Left lung (tissue), 4 donors: ENCODE measurements at regions not wholly inside any gene's neighbourhood (a gene's known extent, or its start where the extent isn't known, plus 50 kb on each side); places are given as distances from the start of the nearest gene placed in this dataset.
A peak's percentile ranks its signal among the peaks of the same experiment; 100 is the strongest.

ENCODE experiments used
- ATAC-seq: fragments of 200-7000 bp; cut with Tn5 transposase; one replicate; pipeline ENCODE4 v1.9.1; 2020; ENCODE audit warnings: moderate library complexity
- DNase-seq, 4 donors: peaks; one replicate each; pipeline ENCODE4 v3.0.0-alpha.2; 2013 to 2020
- H3K27ac ChIP-seq, 2 donors: fragments of 200-600 bp; sonication (generic) in 1 of 2; one replicate each; pipeline versions ENCODE4 v1.5.0 to v1.8.0; 2020 to 2021
- H3K27me3 ChIP-seq, 2 donors: fragments of 200-600 bp; sonication (generic) in 1 of 2; one replicate each; pipeline versions ENCODE4 v1.5.0 to v1.8.0; 2020 to 2021
- H3K36me3 ChIP-seq, 2 donors: fragments of 200-600 bp; sonication (generic) in 1 of 2; one replicate each; pipeline versions ENCODE4 v1.5.0 to v1.8.0; 2020 to 2021
- H3K4me1 ChIP-seq, 2 donors: fragments of 200-600 bp; one replicate each; pipeline ENCODE4 v1.8.0; 2021
- H3K4me3 ChIP-seq, 2 donors: fragments of 200-600 bp; sonication (generic) in 1 of 2; one replicate each; pipeline versions ENCODE4 v1.5.0 to v1.8.0; 2020 to 2021; ENCODE audit warnings: mild to moderate bottlenecking in 1 of 2
- H3K9me3 ChIP-seq, 2 donors: fragments of 200-600 bp; sonication (generic) in 1 of 2; one replicate each; pipeline versions ENCODE4 v1.5.0 to v1.8.0; 2020 to 2021
- intact Hi-C, 2 donors: fragments of 100-400 bp; cut with DNase I; formaldehyde crosslinking; loops; one replicate each; pipeline versions ENCODE4 v1.11.2 to v1.14.2; 2022
- TF ChIP-seq, protein P1 (sequence below), 2 donors: fragments of 200-600 bp; sonication (generic) in 1 of 2; IDR thresholded peaks; one replicate each; pipeline versions ENCODE4 v1.5.0 to v1.8.0; 2021; ENCODE audit warnings: antibody characterized with exemption in 2 of 2
- donor health status: DM: no; HTN: yes; CAD: no.
- donor health status: DM: no; HTN: no; CAD: no.

DNA sequence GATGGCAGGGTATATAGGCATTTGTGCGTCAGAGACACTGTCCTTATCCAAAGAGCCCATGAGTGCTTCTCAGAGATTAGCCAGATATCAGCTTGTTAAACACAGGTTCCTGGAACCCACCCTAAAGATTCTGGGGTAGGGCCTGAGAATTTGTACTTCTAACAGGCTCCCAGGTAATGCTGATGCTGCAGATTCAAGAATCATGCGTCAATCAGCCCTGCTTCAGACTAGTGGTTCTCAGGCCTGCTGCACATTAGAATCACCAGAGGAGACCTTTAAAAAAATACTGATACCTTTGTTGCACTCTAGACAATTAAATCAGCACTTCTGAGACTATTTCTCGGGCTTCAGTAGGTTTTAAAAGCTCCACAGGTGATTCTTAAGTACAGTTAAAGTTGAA is 369.5 kb downstream of the MFSD1 start:
- no peak for ATAC-seq
- Histone ChIP-seq H3K27me3 (no peaks in the 10 kb centered on the region), H3K36me3 (no peaks in the 10 kb centered on the region), H3K4me3 (no peak overlapping the region), H3K4me1 (no peaks in the 10 kb centered on the region), H3K9me3 (no peaks in the 10 kb centered on the region), H3K27ac (no peak overlapping the region)
- intact Hi-C loops = no loop called here
- no peak for DNase-seq
- TF ChIP-seq, protein P1, sequence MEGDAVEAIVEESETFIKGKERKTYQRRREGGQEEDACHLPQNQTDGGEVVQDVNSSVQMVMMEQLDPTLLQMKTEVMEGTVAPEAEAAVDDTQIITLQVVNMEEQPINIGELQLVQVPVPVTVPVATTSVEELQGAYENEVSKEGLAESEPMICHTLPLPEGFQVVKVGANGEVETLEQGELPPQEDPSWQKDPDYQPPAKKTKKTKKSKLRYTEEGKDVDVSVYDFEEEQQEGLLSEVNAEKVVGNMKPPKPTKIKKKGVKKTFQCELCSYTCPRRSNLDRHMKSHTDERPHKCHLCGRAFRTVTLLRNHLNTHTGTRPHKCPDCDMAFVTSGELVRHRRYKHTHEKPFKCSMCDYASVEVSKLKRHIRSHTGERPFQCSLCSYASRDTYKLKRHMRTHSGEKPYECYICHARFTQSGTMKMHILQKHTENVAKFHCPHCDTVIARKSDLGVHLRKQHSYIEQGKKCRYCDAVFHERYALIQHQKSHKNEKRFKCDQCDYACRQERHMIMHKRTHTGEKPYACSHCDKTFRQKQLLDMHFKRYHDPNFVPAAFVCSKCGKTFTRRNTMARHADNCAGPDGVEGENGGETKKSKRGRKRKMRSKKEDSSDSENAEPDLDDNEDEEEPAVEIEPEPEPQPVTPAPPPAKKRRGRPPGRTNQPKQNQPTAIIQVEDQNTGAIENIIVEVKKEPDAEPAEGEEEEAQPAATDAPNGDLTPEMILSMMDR (IDR thresholded peaks at IDR 0.05) = no peak

DNA sequence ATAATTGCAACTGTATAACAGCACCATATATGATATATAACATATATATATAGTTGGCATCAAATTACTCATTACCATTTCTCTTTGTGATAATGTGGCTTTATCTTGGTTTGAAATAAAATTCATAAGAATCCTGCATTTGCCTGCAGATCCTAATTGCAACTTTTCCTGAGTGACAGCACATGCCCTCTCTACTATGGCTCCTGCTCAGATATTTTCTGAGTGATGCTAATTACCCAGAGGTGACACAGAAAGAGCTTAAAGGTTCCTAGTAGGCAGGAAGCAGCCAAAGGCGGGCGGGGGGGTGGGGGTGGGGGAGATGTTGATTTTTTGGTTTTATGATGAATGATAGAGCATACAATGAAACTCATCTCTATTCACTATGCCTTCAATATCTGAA is 370.6 kb downstream of the MFSD1 start:
- TF ChIP-seq, protein P1 (IDR thresholded peaks at IDR 0.05) = no peak
- Histone ChIP-seq H3K4me1 (no peaks in the 10 kb centered on the region), H3K27me3 (no peaks in the 10 kb centered on the region)

DNA sequence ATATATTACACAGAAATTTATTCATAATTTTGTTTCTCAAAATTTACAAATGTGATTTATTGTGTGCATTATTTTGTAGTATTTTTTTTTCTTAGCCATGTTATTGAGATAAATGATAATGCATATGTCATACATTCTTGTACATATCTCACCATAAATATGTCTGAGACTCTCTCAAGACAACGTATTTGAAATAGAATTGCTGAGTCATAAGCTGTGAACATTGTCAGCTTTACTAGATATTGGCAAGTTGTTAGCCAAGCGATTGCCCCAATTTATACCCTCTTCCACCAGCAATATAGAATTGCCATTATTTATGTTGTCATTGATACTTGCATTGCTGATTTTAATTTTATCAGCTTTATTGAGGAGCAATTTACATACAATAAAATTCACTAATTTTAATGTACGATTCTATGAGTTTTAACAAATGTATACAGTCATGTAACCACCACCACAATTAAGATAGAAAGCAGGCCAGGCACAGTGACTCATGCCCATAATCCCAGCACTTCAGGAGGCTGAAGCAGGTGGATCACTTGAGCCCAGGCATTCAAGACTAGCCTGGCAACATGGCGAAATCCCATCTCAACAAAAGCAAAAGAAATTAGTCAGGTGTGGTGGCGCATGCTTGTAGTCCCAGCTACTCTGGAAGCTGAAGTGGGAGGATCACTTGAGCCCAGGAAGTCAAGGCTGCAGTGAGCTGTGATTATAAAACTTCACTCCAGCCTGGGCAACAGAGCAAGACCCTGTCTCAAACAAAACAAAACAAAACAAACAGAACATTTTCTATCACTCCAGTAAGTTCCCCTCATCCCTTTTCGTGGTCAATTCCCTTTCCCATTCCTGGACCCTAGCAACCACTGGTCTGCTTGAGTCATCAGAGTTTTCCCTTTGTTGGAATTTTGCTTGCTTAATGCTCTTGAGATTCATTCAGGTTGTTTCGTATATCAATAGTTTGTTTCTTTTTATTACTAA is 373.1 kb downstream of the MFSD1 start:
- intact Hi-C loops = no loop called here
- peak; percentile 30 for ATAC-seq
- Histone ChIP-seq H3K27ac (no peak overlapping the region), H3K36me3 (no peaks in the 10 kb centered on the region), H3K27me3 (no peaks in the 10 kb centered on the region), H3K9me3 (no peaks in the 10 kb centered on the region), H3K4me3 (no peak overlapping the region), H3K4me1 (no peaks in the 10 kb centered on the region)
- no peak for DNase-seq
- TF ChIP-seq, protein P1 (IDR thresholded peaks at IDR 0.05) = no peak

More for the DNA sequence above, 370.6 kb downstream of the MFSD1 start:
- intact Hi-C loops = no loop called here
- Histone ChIP-seq H3K4me3 (no peak overlapping the region), H3K9me3 (no peaks in the 10 kb centered on the region), H3K27ac (no peak overlapping the region), H3K36me3 (no peaks in the 10 kb centered on the region)
- DNase-seq (no peak), ATAC-seq (no peak)

DNA sequence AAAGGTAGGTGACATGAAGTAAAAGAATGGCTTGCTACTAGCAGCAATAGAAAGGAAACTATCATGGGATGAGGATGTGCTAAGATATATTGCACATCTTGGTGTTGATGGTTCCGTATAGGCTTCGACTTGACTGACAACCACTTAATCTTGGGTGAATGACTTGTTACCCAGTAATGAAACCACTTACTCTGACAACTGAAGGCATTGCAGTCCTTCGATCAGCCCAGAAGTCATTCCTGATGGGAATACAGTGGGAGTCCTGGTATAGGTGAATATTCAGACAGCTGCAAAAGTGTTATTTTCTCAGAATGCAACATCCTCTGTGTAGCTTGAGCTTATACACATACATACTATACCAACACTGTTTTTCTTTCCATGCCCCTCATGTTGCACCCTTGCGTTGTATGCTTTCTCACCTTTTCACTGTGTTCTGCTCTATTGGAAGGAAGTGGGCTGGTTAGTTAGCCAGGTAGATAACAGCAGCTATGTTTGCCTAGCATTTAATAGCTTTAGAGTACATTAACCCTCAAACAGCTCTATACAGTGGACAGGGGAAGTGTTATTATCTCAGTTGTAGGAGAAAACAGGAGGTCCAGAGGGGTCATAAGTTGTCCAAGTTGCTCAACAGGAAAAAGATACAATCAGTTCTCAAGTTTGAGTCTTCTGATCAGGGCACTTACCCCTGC is 376.5 kb downstream of the MFSD1 start:
- DNase-seq (no peak), ATAC-seq (no peak)
- H3K4me3 ChIP-seq = no peak overlapping the region
- no peaks in the 10 kb centered on the region for H3K4me1 ChIP-seq
- no peaks in the 10 kb centered on the region for H3K36me3 ChIP-seq
- TF ChIP-seq, protein P1 (IDR thresholded peaks at IDR 0.05) = no peak
- H3K9me3 ChIP-seq = no peaks in the 10 kb centered on the region
- intact Hi-C loops = no loop called here
- no peak overlapping the region for H3K27ac ChIP-seq
- H3K27me3 ChIP-seq = no peaks in the 10 kb centered on the region

DNA sequence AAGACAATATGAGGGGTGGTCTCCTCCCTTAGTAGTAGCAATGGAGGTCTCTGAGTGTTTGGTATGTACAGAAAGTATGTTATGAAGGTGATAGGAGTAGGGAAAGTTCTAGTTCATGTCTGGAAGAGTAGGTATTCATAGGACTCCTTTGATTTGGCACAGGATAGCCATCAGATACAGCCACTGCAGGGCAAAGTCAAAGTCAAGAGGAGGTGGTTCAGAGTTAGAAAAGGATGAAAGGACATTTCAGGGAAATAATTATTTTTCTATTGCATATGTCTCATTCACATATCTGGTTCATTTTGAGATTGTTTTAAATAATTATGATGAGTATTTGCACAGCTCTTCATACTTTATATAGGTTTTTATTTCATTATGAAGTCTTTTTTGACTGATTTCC is 381.1 kb downstream of the MFSD1 start:
- intact Hi-C loops = no loop called here
- no peaks in the 10 kb centered on the region for H3K27me3 ChIP-seq
- TF ChIP-seq, protein P1 (IDR thresholded peaks at IDR 0.05) = no peak
- no peaks in the 10 kb centered on the region for H3K4me1 ChIP-seq
- no peaks in the 10 kb centered on the region for H3K9me3 ChIP-seq
- DNase-seq = no peak
- ATAC-seq = no peak
- H3K27ac ChIP-seq = no peak overlapping the region
- no peak overlapping the region for H3K4me3 ChIP-seq
- H3K36me3 ChIP-seq = no peaks in the 10 kb centered on the region
